PFSK-1 (cell line): ENCODE measurements at regions not wholly inside any gene's neighbourhood (a gene's known extent, or its start where the extent isn't known, plus 50 kb on each side); places are given as distances from the start of the nearest gene placed in this dataset.

Experiments used
- FOXP2 ChIP-seq: optimal IDR thresholded peaks from 2 replicates; pipeline ENCODE3; 2011; ENCODE audit warnings: borderline replicate concordance, control low read depth, inconsistent platforms; ENCODE audit not compliant: insufficient read depth; ENCODE audit errors: extremely low read length, extremely low read depth
- POLR2AphosphoS5 ChIP-seq: IDR thresholded peaks from 2 replicates; pipeline ENCODE4 v1.6.1; 2012; ENCODE audit warnings: low read depth, mild to moderate bottlenecking, control low read depth, low read length, moderate library complexity
- REST ChIP-seq, 2 experiments: IDR thresholded peaks; 2 replicates each; pipeline versions ENCODE4 v1.6.1 to v1.8.0; 2011 to 2012; ENCODE audit warnings: low read depth in 2 of 2, low read length in 2 of 2, control low read depth in 1 of 2, inconsistent platforms in 1 of 2, mild to moderate bottlenecking in 1 of 2, moderate library complexity in 1 of 2; ENCODE audit not compliant: insufficient read depth in 1 of 2
- SIN3A ChIP-seq: IDR thresholded peaks from 2 replicates; pipeline ENCODE4 v1.6.1; 2012; ENCODE audit warnings: mild to moderate bottlenecking, low read length, moderate library complexity, borderline replicate concordance; ENCODE audit not compliant: insufficient read depth
- TAF1 ChIP-seq: IDR thresholded peaks from 2 replicates; pipeline ENCODE4 v1.6.1; 2012; ENCODE audit warnings: low read length, control low read depth, borderline replicate concordance; ENCODE audit not compliant: insufficient read depth

GRCh38 chrX:118198577-118198976 lies 82.0 kb upstream of the KLHL13 start:
- TF ChIP-seq REST (IDR thresholded peaks at IDR 0.05; ENCODE audit: insufficient read depth in 1 of 2, low read depth in 2 of 2, low read length in 2 of 2) (no peak), SIN3A (no peak), TAF1 (no peak), POLR2AphosphoS5 (no peak), FOXP2 (no peak)

GRCh38 chrX:118199997-118200396 lies 83.4 kb upstream of the KLHL13 start:
- TF ChIP-seq POLR2AphosphoS5: no peak
- no peak for TF ChIP-seq REST (IDR thresholded peaks at IDR 0.05; ENCODE audit: insufficient read depth in 1 of 2, low read depth in 2 of 2, low read length in 2 of 2)
- no peak for TF ChIP-seq SIN3A
- TF ChIP-seq FOXP2: no peak
- TF ChIP-seq TAF1: no peak

GRCh38 chrX:118205421-118206395 lies 89.1 kb upstream of the KLHL13 start:
- TF ChIP-seq REST (IDR thresholded peaks at IDR 0.05; ENCODE audit: insufficient read depth in 1 of 2, low read depth in 2 of 2, low read length in 2 of 2): no peak
- TF ChIP-seq SIN3A: no peak
- TF ChIP-seq FOXP2: no peak
- no peak for TF ChIP-seq TAF1
- TF ChIP-seq POLR2AphosphoS5: no peak

GRCh38 chrX:118207831-118208453 lies 91.3 kb upstream of the KLHL13 start:
- no peak for TF ChIP-seq REST (IDR thresholded peaks at IDR 0.05; ENCODE audit: insufficient read depth in 1 of 2, low read depth in 2 of 2, low read length in 2 of 2)
- no peak for TF ChIP-seq SIN3A
- no peak for TF ChIP-seq TAF1
- TF ChIP-seq POLR2AphosphoS5: no peak
- TF ChIP-seq FOXP2: no peak
